Choroid plexus epithelial cell (primary cell): ENCODE measurements at regions not wholly inside any gene's neighbourhood (a gene's known extent, or its start where the extent isn't known, plus 50 kb on each side); places are given as distances from the start of the nearest gene placed in this dataset.

Experiments
- DNase-seq: peaks from one replicate; pipeline ENCODE4 v3.0.0-alpha.2; 2010; ENCODE audit warnings: low read depth
- H3K4me3 ChIP-seq: 2 replicates; pipeline ENCODE4 v1.5.1; 2011; ENCODE audit warnings: low read depth, mild to moderate bottlenecking, control low read depth, low read length, moderate library complexity
- CTCF ChIP-seq: conservative IDR thresholded peaks from 2 replicates; pipeline ENCODE4 v1.5.1; 2011; ENCODE audit warnings: low read depth, mild to moderate bottlenecking, control low read depth, inconsistent platforms, low read length, moderate library complexity

- no peak for DNase-seq
- TF ChIP-seq CTCF = no peak
- H3K4me3 ChIP-seq = no peak overlapping the region
Measured at GRCh38 chrX:124960454-124960853, 359.2 kb upstream of the TEX13C start.

GRCh38 chrX:124963717-124964116 is 356.0 kb upstream of the TEX13C start, which contains the start of gene TENM1:
Gene TENM1, minus strand, starts transcription at chrX:124963817.
- TF ChIP-seq CTCF = no peak
- DNase-seq = no peak

GRCh38 chrX:124975456-124975855 is 344.2 kb upstream of the TEX13C start:
- DNase-seq = no peak
- H3K4me3 ChIP-seq = no peak overlapping the region
- TF ChIP-seq CTCF = no peak

More at GRCh38 chrX:124963717-124964116, 356.0 kb upstream of the TEX13C start, which contains the start of gene TENM1:
- no peak within 1 kb of the TSS for H3K4me3 ChIP-seq

GRCh38 chrX:124981420-124981819 is 338.3 kb upstream of the TEX13C start:
- DNase-seq = no peak

GRCh38 chrX:124984140-124984813 is 335.4 kb upstream of the TEX13C start:
- no peak for DNase-seq
- no peak overlapping the region for H3K4me3 ChIP-seq
- no peak for TF ChIP-seq CTCF

More at GRCh38 chrX:124981420-124981819, 338.3 kb upstream of the TEX13C start:
- no peak for TF ChIP-seq CTCF
- no peak overlapping the region for H3K4me3 ChIP-seq

- H3K4me3 ChIP-seq = no peak overlapping the region
- no peak for TF ChIP-seq CTCF
- DNase-seq = no peak
Measured at GRCh38 chrX:124986284-124986683, 333.4 kb upstream of the TEX13C start.

GRCh38 chrX:124993735-124994134 is 325.9 kb upstream of the TEX13C start:
- no peak for TF ChIP-seq CTCF
- H3K4me3 ChIP-seq = no peak overlapping the region
- no peak for DNase-seq
